ENCODE measurements at regions not wholly inside any gene's neighbourhood (a gene's known extent, or its start where the extent isn't known, plus 50 kb on each side); places are given as distances from the start of the nearest gene placed in this dataset.

DNA sequence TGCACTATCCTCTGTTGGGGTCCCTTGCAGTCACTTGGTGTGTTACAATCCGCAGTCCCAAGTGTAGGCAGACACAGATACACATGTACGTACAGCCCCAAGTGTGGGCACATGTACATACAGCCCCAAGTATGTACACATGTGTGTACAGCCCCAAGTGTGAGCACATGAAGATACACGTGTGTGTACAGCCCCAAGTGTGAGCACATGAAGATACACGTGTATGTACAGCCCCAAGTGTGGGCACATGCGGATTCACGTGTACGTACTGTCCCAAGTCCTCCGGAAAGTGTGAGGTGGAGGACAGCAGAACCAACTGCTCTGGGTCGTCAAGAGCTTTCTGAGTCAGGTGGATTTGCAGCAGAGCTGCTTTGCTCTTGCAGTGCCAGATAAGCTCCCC is 440.0 kb downstream of the ZNF516 start:
- TF ChIP-seq, protein P1, sequence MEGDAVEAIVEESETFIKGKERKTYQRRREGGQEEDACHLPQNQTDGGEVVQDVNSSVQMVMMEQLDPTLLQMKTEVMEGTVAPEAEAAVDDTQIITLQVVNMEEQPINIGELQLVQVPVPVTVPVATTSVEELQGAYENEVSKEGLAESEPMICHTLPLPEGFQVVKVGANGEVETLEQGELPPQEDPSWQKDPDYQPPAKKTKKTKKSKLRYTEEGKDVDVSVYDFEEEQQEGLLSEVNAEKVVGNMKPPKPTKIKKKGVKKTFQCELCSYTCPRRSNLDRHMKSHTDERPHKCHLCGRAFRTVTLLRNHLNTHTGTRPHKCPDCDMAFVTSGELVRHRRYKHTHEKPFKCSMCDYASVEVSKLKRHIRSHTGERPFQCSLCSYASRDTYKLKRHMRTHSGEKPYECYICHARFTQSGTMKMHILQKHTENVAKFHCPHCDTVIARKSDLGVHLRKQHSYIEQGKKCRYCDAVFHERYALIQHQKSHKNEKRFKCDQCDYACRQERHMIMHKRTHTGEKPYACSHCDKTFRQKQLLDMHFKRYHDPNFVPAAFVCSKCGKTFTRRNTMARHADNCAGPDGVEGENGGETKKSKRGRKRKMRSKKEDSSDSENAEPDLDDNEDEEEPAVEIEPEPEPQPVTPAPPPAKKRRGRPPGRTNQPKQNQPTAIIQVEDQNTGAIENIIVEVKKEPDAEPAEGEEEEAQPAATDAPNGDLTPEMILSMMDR (IDR thresholded peaks at IDR 0.05; ENCODE audit: borderline replicate concordance, insufficient read depth, low read depth, low read length) = no peak
- no peak overlapping the region for H3K4me3 ChIP-seq (ENCODE audit: low read depth, low read length)

DNA sequence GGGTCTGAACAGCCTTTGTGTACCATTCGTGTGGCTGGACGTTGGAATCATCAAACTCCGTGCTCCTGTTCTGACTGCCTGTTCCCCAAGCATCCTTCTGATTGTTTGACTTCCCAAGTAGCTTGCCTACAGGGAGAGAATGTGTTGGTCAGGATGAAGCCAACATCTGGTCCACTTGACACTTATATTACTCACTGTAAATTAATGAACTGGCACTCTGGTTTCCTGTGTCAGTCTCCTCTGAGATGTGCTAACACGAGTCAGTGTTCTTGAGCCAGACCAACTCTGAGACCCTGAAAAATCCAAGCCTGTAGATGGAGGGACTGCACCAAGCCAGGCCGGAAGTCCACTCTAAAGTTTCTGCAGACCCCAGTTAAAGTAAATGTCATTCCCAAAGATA is 440.9 kb downstream of the ZNF516 start:
- TF ChIP-seq, protein P1 (IDR thresholded peaks at IDR 0.05; ENCODE audit: borderline replicate concordance, insufficient read depth, low read depth, low read length) = no peak
- H3K4me3 ChIP-seq (ENCODE audit: low read depth, low read length) = no peak overlapping the region

DNA sequence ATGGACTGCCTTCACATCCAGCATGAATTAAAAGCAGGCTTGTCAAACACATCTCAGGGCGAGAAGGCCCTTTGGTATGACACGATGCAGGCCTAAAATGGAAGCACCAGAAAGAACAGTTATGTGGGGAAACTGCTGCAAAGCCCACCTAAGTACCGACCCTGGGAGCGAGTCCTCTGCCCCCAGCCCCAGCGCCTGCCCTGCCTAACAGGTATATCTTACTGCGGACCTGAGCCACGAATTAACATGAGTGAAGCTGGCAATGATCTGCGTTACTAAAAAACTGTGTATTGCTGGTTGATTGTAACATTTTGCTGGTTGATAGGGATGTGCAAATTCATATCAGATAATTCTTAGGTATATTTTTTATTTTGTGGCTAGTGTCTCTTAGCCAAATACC is 441.5 kb downstream of the ZNF516 start:
- H3K4me3 ChIP-seq (ENCODE audit: low read depth, low read length) = no peak overlapping the region
- TF ChIP-seq, protein P1 (IDR thresholded peaks at IDR 0.05; ENCODE audit: borderline replicate concordance, insufficient read depth, low read depth, low read length) = no peak

DNA sequence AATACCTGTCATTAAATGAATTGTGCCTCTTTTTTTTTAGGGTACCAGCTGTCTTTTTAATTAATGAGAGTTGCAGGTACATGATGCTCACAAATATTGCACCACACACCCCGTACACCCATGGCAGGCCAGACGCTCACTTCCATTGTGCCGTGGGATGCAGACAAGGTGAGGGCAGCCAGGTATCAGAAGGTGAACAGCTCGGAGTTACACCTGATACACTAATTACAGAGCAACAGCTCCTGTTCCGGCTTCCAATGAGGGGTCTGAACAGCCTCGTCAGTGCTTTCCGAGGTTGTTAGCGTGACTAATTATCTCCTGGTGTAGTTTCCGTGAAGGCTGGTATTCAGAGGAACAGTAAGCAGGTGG is 442.8 kb downstream of the ZNF516 start:
- TF ChIP-seq, protein P1 (IDR thresholded peaks at IDR 0.05; ENCODE audit: borderline replicate concordance, insufficient read depth, low read depth, low read length) = no peak
- H3K4me3 ChIP-seq (ENCODE audit: low read depth, low read length) = no peak overlapping the region

DNA sequence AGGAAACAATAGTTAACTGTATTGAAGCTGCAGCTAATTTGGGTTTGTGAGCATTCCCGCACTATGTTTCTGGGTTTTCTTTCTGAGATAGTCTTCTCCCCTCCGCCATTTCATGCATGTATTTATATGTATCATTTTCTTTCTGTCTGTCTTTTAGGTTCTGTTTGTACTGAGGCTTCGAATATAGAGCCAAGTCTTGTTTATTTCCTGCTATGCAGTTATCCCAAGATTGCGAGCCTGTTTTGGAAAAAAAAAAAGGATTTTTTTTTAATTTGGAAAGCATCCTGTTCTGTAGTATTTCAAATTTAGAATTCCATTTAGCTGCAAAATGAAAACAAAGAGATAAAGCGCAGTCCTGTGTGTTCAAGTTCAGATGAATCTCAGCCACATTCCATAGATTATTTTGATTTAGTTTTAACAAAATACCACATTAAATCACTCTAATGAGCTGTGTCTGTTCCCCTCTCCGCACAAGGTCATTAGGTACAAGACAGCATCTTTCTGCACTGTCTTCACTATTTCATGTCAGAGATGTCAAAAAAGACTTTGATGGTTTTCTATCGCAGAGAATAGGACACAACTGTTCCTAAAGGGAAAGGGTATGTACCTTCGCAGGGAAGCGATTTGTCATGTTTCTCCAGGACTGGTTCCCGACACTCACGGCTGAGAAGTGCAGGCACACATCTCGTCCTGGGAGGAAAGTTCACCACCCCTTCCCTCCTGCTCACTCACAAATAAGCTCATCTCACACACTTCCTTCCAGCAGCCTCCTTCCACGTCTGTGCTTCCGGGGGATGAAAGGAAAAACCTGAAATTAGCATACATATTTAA is 443.4 kb downstream of the ZNF516 start:
- TF ChIP-seq, protein P1 (IDR thresholded peaks at IDR 0.05; ENCODE audit: borderline replicate concordance, insufficient read depth, low read depth, low read length) = no peak
- no peak overlapping the region for H3K4me3 ChIP-seq (ENCODE audit: low read depth, low read length)

DNA sequence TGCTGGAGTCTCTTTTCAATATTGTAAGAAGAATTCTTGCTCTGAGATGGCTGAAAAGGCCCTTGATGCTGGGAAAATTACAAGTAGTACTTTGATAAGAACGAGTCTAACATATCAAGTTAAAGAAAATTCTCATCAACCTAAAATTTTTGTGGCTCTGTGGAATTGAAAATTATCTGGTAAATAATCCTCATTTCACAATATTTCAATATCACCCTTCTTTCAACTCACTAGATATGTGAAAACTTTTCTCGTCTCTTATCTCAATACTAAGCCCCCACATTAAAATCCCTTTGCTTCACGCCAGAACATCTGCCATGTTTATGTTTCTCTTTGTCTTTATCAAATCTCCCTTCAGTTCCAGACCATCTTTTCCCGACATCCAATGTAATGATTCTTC is 448.8 kb downstream of the ZNF516 start:
- TF ChIP-seq, protein P1 (IDR thresholded peaks at IDR 0.05; ENCODE audit: borderline replicate concordance, insufficient read depth, low read depth, low read length) = no peak
- H3K4me3 ChIP-seq (ENCODE audit: low read depth, low read length) = no peak overlapping the region

DNA sequence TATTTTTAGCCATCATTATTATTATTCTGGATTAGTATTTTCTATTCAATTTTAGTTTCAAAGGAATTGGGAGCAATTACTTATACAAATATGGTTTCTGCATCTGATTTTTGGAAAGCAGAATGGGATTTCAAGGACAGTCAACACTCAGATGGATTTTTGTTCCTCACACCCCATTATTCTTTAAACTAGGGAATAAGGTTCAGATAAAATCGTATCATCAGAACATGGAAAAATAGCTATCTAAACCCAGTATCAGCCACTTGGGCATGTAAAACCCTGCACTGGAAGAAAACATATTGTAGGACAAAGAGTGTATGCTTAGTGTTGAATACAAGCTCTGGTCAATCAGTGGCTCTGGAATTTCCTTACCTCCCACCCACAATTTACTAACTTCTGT is 452.5 kb downstream of the ZNF516 start:
- no peak overlapping the region for H3K4me3 ChIP-seq (ENCODE audit: low read depth, low read length)
- TF ChIP-seq, protein P1 (IDR thresholded peaks at IDR 0.05; ENCODE audit: borderline replicate concordance, insufficient read depth, low read depth, low read length) = no peak

Data from GM12875 (cell line).